Testis (tissue), 2 donors: ENCODE measurements at regions not wholly inside any gene's neighbourhood (a gene's known extent, or its start where the extent isn't known, plus 50 kb on each side); places are given as distances from the start of the nearest gene placed in this dataset.

Experiments
- POLR2A ChIP-seq: fragments of 450-650 bp; IDR thresholded peaks from one replicate; pipeline ENCODE4 v1.6.1; 2017; ENCODE audit warnings: antibody characterized with exemption, mild to moderate bottlenecking, moderate library complexity
- TF ChIP-seq, protein P1 (sequence below), 3 experiments: fragments of 450-650 bp in 2 of 3; fragments of 200-600 bp in 1 of 3; sonication (generic) in 1 of 3; IDR thresholded peaks; one replicate each; pipeline ENCODE4 v1.5.1; 2016 to 2019; ENCODE audit warnings: antibody characterized with exemption in 3 of 3, mild to moderate bottlenecking in 2 of 3, moderate library complexity in 1 of 3

DNA sequence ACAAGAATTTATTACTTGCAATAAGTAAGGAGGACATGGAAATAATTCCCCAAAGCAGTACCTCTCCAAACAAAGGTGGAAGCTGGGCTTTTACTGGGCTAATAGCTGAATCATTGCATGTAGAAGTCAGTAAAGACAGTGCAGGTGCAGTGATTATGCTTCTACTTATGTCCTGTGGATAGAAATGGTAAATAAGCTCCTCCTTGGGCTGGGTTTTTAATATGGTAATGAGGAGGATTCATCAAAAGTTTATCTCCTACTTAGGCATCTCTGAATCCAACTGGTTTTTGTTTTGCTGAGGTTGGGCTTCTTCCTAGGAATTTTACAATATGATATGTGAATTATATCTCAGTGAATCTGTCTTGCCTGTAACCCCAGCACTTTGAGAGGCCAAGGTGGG is 297.4 kb upstream of the MC4R start:
- TF ChIP-seq, protein P1, sequence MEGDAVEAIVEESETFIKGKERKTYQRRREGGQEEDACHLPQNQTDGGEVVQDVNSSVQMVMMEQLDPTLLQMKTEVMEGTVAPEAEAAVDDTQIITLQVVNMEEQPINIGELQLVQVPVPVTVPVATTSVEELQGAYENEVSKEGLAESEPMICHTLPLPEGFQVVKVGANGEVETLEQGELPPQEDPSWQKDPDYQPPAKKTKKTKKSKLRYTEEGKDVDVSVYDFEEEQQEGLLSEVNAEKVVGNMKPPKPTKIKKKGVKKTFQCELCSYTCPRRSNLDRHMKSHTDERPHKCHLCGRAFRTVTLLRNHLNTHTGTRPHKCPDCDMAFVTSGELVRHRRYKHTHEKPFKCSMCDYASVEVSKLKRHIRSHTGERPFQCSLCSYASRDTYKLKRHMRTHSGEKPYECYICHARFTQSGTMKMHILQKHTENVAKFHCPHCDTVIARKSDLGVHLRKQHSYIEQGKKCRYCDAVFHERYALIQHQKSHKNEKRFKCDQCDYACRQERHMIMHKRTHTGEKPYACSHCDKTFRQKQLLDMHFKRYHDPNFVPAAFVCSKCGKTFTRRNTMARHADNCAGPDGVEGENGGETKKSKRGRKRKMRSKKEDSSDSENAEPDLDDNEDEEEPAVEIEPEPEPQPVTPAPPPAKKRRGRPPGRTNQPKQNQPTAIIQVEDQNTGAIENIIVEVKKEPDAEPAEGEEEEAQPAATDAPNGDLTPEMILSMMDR (IDR thresholded peaks at IDR 0.05), result no peak
- no peak for TF ChIP-seq POLR2A
